Nephron progenitor cell (in vitro differentiated cells): ENCODE measurements at regions not wholly inside any gene's neighbourhood (a gene's known extent, or its start where the extent isn't known, plus 50 kb on each side); places are given as distances from the start of the nearest gene placed in this dataset.
"Not testable (repeated sequence)": the region's sequence is repeated elsewhere in the genome, so short reads cannot be mapped to it uniquely, and the experiment has no call there.

Experiments used
- DNase-seq: peaks from one replicate; pipeline ENCODE4 v3.0.0; 2021
- H3K27ac Mint-ChIP-seq: 2 replicates; pipeline ENCODE4 v1.8.0; 2021; ENCODE audit warnings: mild to moderate bottlenecking, moderate library complexity, mixed read lengths
- H3K27me3 Mint-ChIP-seq: 2 replicates; pipeline ENCODE4 v1.8.0; 2021; ENCODE audit warnings: mild to moderate bottlenecking, low read depth, mixed read lengths; ENCODE audit not compliant: poor library complexity
- H3K36me3 Mint-ChIP-seq: 2 replicates; pipeline ENCODE4 v1.8.0; 2021; ENCODE audit warnings: low read depth, mixed read lengths
- H3K4me1 Mint-ChIP-seq: 2 replicates; pipeline ENCODE4 v1.8.0; 2021; ENCODE audit warnings: mixed read lengths
- H3K4me3 Mint-ChIP-seq: 2 replicates; pipeline ENCODE4 v1.8.0; 2021; ENCODE audit warnings: mild to moderate bottlenecking, moderate library complexity, mixed read lengths
- H3K9me3 Mint-ChIP-seq: 2 replicates; pipeline ENCODE4 v1.8.0; 2021; ENCODE audit warnings: mild to moderate bottlenecking, moderate library complexity, mixed read lengths
- TF ChIP-seq, protein P1 (sequence below): fragments of 200-600 bp; sonication (generic); IDR thresholded peaks from 2 replicates; pipeline ENCODE4 v1.5.0; 2021; ENCODE audit warnings: antibody characterized with exemption

DNA sequence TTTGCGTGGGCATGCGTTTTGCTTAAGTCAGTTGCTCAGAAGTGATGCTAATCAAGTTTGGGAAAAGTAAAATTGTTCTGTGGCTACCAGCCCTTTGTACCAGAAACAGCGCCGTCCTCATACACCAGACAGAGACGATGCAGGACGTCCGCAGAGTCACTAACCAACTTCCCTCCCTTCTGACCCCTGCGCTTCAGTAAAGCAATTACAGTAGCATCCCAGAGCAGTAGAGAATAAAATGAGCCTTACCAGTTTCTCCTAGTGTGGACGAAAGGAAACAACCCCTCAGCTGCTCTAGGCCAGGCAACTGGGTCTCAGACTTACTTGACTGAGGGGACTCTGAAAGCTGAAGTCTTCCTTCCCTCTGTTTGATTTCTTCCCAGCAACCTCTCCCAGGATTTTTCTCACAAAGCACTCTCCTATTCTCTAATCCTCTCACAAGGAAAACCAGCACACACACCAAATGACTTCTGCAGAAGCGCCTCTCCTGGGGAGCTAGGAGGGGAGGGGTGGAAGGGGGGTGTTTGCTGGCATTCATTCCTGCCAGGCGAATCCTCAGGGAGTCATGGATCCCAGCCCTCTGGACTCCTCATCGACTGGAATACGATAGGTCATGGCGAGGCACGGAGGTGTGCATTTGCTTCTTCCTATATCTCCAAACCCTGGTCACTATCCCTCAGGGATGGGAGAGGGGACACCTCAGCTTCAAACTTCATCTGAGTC lies 56.0 kb upstream of the MID1 start:
- Mint-ChIP-seq H3K36me3 (peaks cover 8% of the 10 kb centered on the region), H3K27me3 (no peaks in the 10 kb centered on the region), H3K4me1 (peaks cover 44% of the 10 kb centered on the region), H3K9me3 (peaks cover 31% of the 10 kb centered on the region), H3K27ac (peak overlapping the region; percentile 99), H3K4me3 (peak overlapping the region; percentile 89)
- TF ChIP-seq, protein P1, sequence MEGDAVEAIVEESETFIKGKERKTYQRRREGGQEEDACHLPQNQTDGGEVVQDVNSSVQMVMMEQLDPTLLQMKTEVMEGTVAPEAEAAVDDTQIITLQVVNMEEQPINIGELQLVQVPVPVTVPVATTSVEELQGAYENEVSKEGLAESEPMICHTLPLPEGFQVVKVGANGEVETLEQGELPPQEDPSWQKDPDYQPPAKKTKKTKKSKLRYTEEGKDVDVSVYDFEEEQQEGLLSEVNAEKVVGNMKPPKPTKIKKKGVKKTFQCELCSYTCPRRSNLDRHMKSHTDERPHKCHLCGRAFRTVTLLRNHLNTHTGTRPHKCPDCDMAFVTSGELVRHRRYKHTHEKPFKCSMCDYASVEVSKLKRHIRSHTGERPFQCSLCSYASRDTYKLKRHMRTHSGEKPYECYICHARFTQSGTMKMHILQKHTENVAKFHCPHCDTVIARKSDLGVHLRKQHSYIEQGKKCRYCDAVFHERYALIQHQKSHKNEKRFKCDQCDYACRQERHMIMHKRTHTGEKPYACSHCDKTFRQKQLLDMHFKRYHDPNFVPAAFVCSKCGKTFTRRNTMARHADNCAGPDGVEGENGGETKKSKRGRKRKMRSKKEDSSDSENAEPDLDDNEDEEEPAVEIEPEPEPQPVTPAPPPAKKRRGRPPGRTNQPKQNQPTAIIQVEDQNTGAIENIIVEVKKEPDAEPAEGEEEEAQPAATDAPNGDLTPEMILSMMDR, result no peak
- DNase-seq, result peak; percentile 20

DNA sequence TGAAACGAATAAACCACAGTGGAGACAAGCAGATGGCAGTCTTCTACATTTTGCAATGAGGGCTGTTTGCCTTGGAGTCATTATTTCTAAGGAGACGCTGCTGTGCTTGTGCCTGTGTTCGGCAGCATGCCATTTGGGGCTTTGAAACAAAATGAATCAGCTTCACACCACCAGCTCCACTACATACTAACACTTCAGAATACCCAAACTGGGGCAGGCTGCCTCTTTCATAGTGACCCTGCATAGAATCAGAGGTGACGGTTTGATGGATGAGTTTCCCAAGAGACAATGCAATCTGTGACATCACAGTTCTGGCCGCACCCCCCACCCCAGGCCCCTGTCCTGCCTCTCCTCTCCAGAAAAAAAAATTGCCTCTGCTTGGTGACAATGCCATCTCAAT lies 57.1 kb upstream of the MID1 start:
- H3K27ac Mint-ChIP-seq, result peak overlapping the region; percentile 25
- H3K4me1 Mint-ChIP-seq, result peaks cover 44% of the 10 kb centered on the region
- peaks cover 26% of the 10 kb centered on the region for H3K9me3 Mint-ChIP-seq
- peak overlapping the region; percentile 89 for H3K4me3 Mint-ChIP-seq
- H3K36me3 Mint-ChIP-seq, result no peaks in the 10 kb centered on the region
- DNase-seq, result peak; percentile 49
- H3K27me3 Mint-ChIP-seq, result no peaks in the 10 kb centered on the region
- TF ChIP-seq, protein P1, result no peak

DNA sequence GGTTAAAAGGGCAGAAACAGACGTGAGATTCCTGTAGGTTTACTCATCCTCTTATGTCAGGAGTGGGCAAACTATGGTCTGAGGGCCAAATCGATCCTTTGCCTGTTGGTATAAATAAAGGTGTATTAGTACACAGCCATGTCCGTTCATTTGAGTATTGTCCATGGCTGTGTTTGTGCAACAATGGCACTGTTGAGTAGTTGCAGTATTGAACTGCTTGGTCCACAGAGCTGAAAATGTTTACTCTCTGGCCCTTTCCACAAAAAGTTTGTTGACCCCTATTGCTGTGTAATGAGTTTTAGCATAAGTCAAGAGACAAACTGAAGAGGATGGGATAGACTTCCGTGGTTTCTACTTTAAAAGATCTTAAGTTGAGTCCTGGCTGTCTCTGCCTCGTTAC lies 59.0 kb upstream of the MID1 start:
- Mint-ChIP-seq H3K9me3 (peaks cover 23% of the 10 kb centered on the region), H3K27ac (peak overlapping the region; percentile 3), H3K36me3 (no peaks in the 10 kb centered on the region), H3K27me3 (no peaks in the 10 kb centered on the region), H3K4me1 (peaks cover 45% of the 10 kb centered on the region), H3K4me3 (no peak overlapping the region)
- TF ChIP-seq, protein P1, result no peak
- DNase-seq, result no peak

DNA sequence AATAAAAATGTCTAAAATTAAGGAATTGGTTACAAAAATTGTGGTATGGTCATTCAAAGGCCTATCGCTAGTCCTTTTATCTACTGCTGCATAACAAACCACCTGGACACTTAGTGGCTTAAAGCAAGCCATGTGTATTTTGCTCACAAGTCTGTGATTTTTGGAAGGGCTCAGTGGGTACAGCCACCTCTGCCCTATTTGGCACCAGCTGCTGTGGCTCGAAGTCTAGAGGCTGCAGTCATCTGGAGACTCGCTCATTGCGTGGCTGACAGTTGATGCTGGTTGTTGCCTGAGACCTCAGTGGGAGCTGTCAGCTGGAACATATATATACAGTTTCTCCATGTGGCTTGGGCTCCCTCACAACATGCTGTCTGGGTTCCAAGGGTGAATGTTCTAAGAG lies 60.8 kb upstream of the MID1 start:
- Mint-ChIP-seq H3K27ac (no peak overlapping the region), H3K9me3 (peaks cover 34% of the 10 kb centered on the region), H3K4me3 (no peak overlapping the region), H3K36me3 (peaks cover 9% of the 10 kb centered on the region), H3K27me3 (peaks cover 2% of the 10 kb centered on the region), H3K4me1 (peaks cover 32% of the 10 kb centered on the region)
- TF ChIP-seq, protein P1, result no peak
- DNase-seq, result no peak

DNA sequence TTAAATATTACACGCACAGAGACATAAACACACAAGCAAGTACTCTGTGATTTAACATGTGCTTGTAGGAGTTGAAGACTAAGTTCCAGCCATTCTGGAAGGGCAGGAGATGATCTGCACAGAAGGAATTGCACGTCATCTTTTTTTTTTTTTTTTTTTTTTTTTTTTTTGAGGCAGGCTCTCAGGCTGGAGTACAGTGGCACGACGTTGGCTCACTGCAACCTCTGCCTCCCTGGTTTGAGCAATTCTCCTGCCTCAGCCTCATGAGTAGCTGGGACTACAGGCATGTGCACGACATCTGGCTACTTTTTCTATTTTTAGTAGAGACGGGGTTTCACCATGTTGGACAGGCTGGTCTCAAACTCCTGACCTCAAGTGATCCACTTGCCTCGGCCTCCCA lies 63.2 kb upstream of the MID1 start:
- not testable (repeated sequence) for H3K4me1 Mint-ChIP-seq, DNase-seq, H3K36me3 Mint-ChIP-seq, H3K27ac Mint-ChIP-seq, H3K4me3 Mint-ChIP-seq, H3K27me3 Mint-ChIP-seq
- peaks cover 43% of the 10 kb centered on the region for H3K9me3 Mint-ChIP-seq

DNA sequence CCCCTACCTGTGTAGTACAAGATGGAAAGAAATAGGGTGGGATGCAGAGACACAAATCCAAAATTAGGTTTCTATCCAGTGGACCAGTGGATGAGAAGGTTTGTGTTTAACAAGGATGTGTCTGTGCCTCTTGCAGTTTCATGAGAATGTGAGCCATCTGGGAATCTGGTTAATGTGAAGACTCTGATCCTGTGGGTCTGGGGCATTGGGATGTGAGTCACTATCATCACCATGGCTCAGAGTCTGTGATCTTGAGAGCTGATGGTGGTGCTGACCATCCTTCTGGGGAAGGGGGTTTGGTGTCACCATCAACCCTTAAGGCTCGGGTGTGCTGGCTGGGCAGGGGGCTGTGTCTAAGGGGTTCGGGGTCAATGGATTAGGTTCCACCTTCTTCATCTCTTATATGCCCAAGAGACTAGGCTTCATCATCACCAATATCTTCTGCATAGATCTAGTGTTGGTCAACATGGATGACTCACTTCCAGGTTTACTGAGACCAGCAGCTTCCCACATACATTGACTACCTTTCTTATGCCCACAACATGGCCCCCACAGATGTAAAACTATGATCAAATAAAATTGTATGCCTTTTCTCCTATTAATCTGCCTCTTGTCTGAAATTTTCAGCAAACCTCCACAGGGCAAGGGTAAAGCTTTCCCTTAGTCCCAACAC lies 65.7 kb upstream of the MID1 start:
- peaks cover 66% of the 10 kb centered on the region for H3K9me3 Mint-ChIP-seq
- peaks cover 7% of the 10 kb centered on the region for H3K27me3 Mint-ChIP-seq
- DNase-seq, result no peak
- H3K4me1 Mint-ChIP-seq, result peaks cover 10% of the 10 kb centered on the region
- H3K4me3 Mint-ChIP-seq, result no peak overlapping the region
- TF ChIP-seq, protein P1, result no peak
- no peak overlapping the region for H3K27ac Mint-ChIP-seq
- peaks cover 28% of the 10 kb centered on the region for H3K36me3 Mint-ChIP-seq

DNA sequence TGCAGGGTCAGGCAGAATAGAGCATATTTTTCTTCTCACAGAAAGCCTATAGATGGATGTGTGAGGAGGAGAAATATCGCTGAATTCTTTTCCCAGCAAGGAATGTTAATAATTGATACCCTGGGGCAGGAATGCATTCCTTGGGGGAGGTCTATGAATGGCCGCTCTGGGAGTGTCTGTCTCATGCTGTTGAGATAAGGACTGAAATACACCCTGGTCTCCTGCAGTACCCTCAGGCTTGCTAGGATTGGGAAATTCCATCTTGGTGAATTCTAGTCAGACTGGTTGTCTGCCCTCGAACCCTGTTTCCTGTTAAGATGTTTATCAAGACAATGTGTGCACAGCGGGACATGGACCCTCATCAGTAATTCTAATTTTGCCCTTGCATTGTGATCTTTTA lies 71.4 kb upstream of the MID1 start:
- H3K4me1 Mint-ChIP-seq, result peaks cover 17% of the 10 kb centered on the region
- H3K36me3 Mint-ChIP-seq, result peaks cover 38% of the 10 kb centered on the region
- H3K4me3 Mint-ChIP-seq, H3K27me3 Mint-ChIP-seq, DNase-seq, H3K27ac Mint-ChIP-seq: not testable (repeated sequence)
- peaks cover 85% of the 10 kb centered on the region for H3K9me3 Mint-ChIP-seq
